A549 (cell line): ENCODE measurements at regions not wholly inside any gene's neighbourhood (a gene's known extent, or its start where the extent isn't known, plus 50 kb on each side); places are given as distances from the start of the nearest gene placed in this dataset.

ENCODE experiments used
- EHMT2 ChIP-seq: fragments of 200-600 bp; sonication (generic); IDR thresholded peaks from 2 replicates; pipeline ENCODE4 v1.6.1; 2016; ENCODE audit warnings: antibody characterized with exemption, low read depth, mild to moderate bottlenecking, moderate library complexity
- EP300 ChIP-seq, 2 experiments: fragments of >200 bp; sonication (Bioruptor Twin); formaldehyde crosslinking; IDR thresholded peaks; 2 replicates in 1 of 2; 3 replicates in 1 of 2; pipeline ENCODE4 v1.6.1; 2016 to 2017
- GATA3 ChIP-seq: IDR thresholded peaks from 2 replicates; pipeline ENCODE4 v1.6.1; 2012; ENCODE audit warnings: borderline replicate concordance
- HDAC2 ChIP-seq: fragments of 200-600 bp; sonication (generic); IDR thresholded peaks from 2 replicates; pipeline ENCODE4 v1.6.1; 2016
- JUN ChIP-seq, 2 experiments: fragments of >200 bp; sonication (Bioruptor Twin); formaldehyde crosslinking; IDR thresholded peaks; 2 replicates in 1 of 2; 3 replicates in 1 of 2; pipeline ENCODE4 v1.6.1; 2016 to 2017
- JUNB ChIP-seq: fragments of >200 bp; sonication (Bioruptor Twin); formaldehyde crosslinking; IDR thresholded peaks from 2 replicates; pipeline ENCODE4 v1.6.1; 2016
- KDM1A ChIP-seq: fragments of 200-600 bp; sonication (generic); IDR thresholded peaks from 2 replicates; pipeline ENCODE4 v1.6.1; 2016; ENCODE audit warnings: low read depth, mild to moderate bottlenecking
- POLR2A ChIP-seq: IDR thresholded peaks from 2 replicates; pipeline ENCODE4 v1.6.1; 2012; ENCODE audit warnings: mild to moderate bottlenecking, low read length
- RAD21 ChIP-seq, 2 experiments: fragments of >200 bp in 1 of 2; sonication (Bioruptor Twin) in 1 of 2; formaldehyde crosslinking in 1 of 2; IDR thresholded peaks in 1 of 2; conservative IDR thresholded peaks in 1 of 2; 2 replicates in 1 of 2; 3 replicates in 1 of 2; pipeline ENCODE4 v1.6.1; 2012 to 2018; ENCODE audit warnings: inconsistent platforms in 1 of 2
- RFX5 ChIP-seq: fragments of 450-650 bp; IDR thresholded peaks from 2 replicates; pipeline ENCODE4 v1.7.1; 2014; ENCODE audit warnings: antibody characterized with exemption, mild to moderate bottlenecking, moderate library complexity
- TP53 ChIP-seq: fragments of 250-450 bp; sonication (Bioruptor Pico); IDR thresholded peaks from 2 replicates; pipeline ENCODE4 v1.5.0; 2021; ENCODE audit warnings: mild to moderate bottlenecking, moderate library complexity
- TF ChIP-seq, protein P1 (sequence below): fragments of 450-650 bp; IDR thresholded peaks from 2 replicates; pipeline ENCODE4 v1.6.1; 2014; ENCODE audit warnings: antibody characterized with exemption
- TF ChIP-seq, protein P2 (sequence below): fragments of >200 bp; sonication (Bioruptor Twin); formaldehyde crosslinking; IDR thresholded peaks from 3 replicates; pipeline ENCODE4 v1.5.1; 2016
- TF ChIP-seq, protein P3 (sequence below): IDR thresholded peaks from 2 replicates; pipeline ENCODE4 v1.6.1; 2012

DNA sequence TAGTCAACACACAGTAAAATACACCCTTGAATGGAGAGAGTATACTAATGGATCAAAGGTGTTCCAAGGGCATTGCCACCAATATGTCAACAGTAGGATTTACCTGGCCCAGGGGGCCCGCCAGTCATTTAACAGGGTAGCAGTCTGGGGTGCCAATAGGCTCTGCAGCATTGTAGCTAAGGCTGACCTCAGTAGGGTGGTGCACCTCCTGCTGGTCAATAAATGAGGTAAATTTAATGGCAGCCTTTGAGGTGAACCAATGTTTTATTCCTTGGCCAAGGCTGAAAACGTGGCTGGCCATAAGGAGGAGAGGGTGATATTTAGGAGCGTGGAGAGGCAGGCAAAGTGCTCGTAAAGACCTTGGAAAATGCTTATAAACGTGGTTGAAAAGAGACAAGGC is 147.2 kb downstream of the RPS12 start:
- TF ChIP-seq JUNB: no peak
- TF ChIP-seq, protein P1, sequence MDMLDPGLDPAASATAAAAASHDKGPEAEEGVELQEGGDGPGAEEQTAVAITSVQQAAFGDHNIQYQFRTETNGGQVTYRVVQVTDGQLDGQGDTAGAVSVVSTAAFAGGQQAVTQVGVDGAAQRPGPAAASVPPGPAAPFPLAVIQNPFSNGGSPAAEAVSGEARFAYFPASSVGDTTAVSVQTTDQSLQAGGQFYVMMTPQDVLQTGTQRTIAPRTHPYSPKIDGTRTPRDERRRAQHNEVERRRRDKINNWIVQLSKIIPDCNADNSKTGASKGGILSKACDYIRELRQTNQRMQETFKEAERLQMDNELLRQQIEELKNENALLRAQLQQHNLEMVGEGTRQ: no peak
- no peak for TF ChIP-seq GATA3
- no peak for TF ChIP-seq POLR2A
- no peak for TF ChIP-seq HDAC2
- TF ChIP-seq, protein P2, sequence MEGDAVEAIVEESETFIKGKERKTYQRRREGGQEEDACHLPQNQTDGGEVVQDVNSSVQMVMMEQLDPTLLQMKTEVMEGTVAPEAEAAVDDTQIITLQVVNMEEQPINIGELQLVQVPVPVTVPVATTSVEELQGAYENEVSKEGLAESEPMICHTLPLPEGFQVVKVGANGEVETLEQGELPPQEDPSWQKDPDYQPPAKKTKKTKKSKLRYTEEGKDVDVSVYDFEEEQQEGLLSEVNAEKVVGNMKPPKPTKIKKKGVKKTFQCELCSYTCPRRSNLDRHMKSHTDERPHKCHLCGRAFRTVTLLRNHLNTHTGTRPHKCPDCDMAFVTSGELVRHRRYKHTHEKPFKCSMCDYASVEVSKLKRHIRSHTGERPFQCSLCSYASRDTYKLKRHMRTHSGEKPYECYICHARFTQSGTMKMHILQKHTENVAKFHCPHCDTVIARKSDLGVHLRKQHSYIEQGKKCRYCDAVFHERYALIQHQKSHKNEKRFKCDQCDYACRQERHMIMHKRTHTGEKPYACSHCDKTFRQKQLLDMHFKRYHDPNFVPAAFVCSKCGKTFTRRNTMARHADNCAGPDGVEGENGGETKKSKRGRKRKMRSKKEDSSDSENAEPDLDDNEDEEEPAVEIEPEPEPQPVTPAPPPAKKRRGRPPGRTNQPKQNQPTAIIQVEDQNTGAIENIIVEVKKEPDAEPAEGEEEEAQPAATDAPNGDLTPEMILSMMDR: no peak
- TF ChIP-seq RAD21 (conservative IDR thresholded peaks at IDR 0.05 in 1 of 2, IDR thresholded peaks at IDR 0.05 in 1 of 2): no peak
- no peak for TF ChIP-seq JUN (IDR thresholded peaks at IDR 0.05)
- TF ChIP-seq EHMT2: no peak
- TF ChIP-seq RFX5: no peak
- no peak for TF ChIP-seq EP300 (IDR thresholded peaks at IDR 0.05)
- TF ChIP-seq, protein P3, sequence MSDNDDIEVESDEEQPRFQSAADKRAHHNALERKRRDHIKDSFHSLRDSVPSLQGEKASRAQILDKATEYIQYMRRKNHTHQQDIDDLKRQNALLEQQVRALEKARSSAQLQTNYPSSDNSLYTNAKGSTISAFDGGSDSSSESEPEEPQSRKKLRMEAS: no peak
- no peak for TF ChIP-seq KDM1A
- no peak for TF ChIP-seq TP53
